ENCODE measurements at regions not wholly inside any gene's neighbourhood (a gene's known extent, or its start where the extent isn't known, plus 50 kb on each side); places are given as distances from the start of the nearest gene placed in this dataset.

GRCh38 chr1:53390736-53391135 lies 62.9 kb upstream of the LRP8 start:
- H3K27ac ChIP-seq (ENCODE audit: low read length), result no peak overlapping the region
- DNase-seq, result no peak

DNA sequence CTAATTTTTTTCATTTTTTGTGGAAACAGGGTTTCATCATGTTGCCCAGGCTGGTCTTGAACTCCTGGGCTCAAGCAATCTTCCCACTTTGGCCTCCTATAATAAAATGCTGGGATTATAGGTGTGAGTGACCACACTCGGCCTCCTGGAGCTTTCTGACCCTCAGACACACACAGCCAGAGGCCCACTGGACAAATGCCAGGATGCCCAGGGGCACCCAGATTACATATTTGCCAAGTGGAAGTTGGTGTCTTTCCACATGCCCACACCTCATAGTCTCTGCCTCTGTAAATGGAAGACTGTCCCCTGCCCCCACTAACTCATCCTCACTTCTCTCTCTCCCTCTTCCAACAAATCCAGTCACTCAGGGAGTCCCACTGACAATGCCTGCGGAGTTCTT lies 63.4 kb upstream of the LRP8 start:
- DNase-seq (no peak), ATAC-seq (no peak)
- intact Hi-C loops (cut with DNase I), result no loop called here
- no peak overlapping the region for H3K27ac ChIP-seq (ENCODE audit: low read length)
- H3K4me3 ChIP-seq (ENCODE audit: low read length), result no peak overlapping the region
- no peaks in the 10 kb centered on the region for H3K9me3 ChIP-seq (ENCODE audit: control insufficient read depth, low read length)
- H3K4me1 ChIP-seq (ENCODE audit: control insufficient read depth, insufficient read depth, low read length), result no peaks in the 10 kb centered on the region
- WGBS, result 76% methylated on average over 2 of the region's 2 CpGs
- no peaks in the 10 kb centered on the region for H3K27me3 ChIP-seq (ENCODE audit: control insufficient read depth, insufficient read depth)

More at GRCh38 chr1:53390736-53391135, 62.9 kb upstream of the LRP8 start:
- Histone ChIP-seq H3K27me3 (ENCODE audit: control insufficient read depth, insufficient read depth) (no peaks in the 10 kb centered on the region), H3K4me1 (ENCODE audit: control insufficient read depth, insufficient read depth, low read length) (no peaks in the 10 kb centered on the region), H3K9me3 (ENCODE audit: control insufficient read depth, low read length) (no peaks in the 10 kb centered on the region), H3K4me3 (ENCODE audit: low read length) (no peak overlapping the region)
- ATAC-seq, result no peak
- intact Hi-C loops (cut with DNase I), result no loop called here
- WGBS, result 80% methylated on average over 8 of the region's 8 CpGs

GRCh38 chr1:53391982-53392381 lies 64.1 kb upstream of the LRP8 start:
- DNase-seq, result no peak
- intact Hi-C loops (cut with DNase I), result loop anchor here in 2 of 4 donors (2.0 kb wide), 1 partner anchor 113 kb away; no protein-coding TSS in a partner anchor

DNA sequence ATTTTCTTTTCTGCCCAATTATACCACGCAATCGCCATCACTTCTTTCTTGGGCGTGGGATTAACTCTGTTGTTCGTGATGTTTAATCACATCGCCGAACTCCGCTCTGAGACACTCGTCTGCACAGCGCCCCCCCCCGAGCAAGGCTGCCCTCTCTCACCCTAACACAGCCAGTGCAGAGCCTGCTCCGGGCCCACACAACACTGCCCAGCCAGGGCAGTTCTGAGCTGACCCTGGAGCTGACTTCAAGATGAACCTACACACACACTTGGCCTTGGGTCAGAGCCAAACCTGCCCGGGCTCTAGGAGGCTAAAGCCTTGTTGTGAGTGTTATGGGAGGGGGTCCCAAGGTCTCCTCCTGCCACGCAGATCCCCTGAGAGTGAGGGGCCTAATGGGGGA lies 64.6 kb upstream of the LRP8 start:
- intact Hi-C loops (cut with DNase I), result loop anchor here in 2 of 4 donors (2.0 kb wide), 1 partner anchor 114 kb away; no protein-coding TSS in a partner anchor
- Histone ChIP-seq H3K4me1 (ENCODE audit: control insufficient read depth, insufficient read depth, low read length) (no peaks in the 10 kb centered on the region), H3K9me3 (ENCODE audit: control insufficient read depth, low read length) (no peaks in the 10 kb centered on the region), H3K4me3 (ENCODE audit: low read length) (no peak overlapping the region), H3K27ac (ENCODE audit: low read length) (no peak overlapping the region), H3K27me3 (ENCODE audit: control insufficient read depth, insufficient read depth) (no peaks in the 10 kb centered on the region)
- DNase-seq (no peak), ATAC-seq (no peak)
- 72% methylated on average over 13 of the region's 13 CpGs for WGBS

More at GRCh38 chr1:53391982-53392381, 64.1 kb upstream of the LRP8 start:
- Histone ChIP-seq H3K27me3 (ENCODE audit: control insufficient read depth, insufficient read depth) (no peaks in the 10 kb centered on the region), H3K9me3 (ENCODE audit: control insufficient read depth, low read length) (no peaks in the 10 kb centered on the region), H3K4me3 (ENCODE audit: low read length) (no peak overlapping the region), H3K27ac (ENCODE audit: low read length) (no peak overlapping the region), H3K4me1 (ENCODE audit: control insufficient read depth, insufficient read depth, low read length) (no peaks in the 10 kb centered on the region)
- no peak for ATAC-seq

DNA sequence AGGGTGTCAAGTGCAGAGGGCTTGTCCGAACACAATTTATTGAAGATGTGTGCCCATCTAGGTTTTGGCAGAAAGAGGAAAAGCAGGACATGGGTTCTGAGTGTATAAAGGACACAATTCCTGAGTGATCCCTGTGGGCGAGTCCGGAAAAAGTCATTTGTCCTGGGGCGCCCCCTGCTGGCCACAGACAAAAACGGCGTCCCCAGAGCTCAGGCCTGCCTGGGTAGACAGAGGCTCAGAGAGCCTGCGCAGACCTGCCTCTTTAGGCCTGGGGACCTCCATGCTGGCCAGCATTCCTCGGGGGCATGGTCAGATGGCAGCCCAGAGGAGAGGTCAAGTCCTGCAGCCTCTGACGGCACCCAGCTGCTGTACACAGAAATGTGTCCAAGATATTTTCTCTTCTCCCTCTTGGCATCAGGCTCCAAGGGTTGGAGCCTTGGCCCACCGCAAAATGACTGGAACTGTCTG lies 65.5 kb upstream of the LRP8 start:
- no peak overlapping the region for H3K27ac ChIP-seq (ENCODE audit: low read length)
- H3K4me1 ChIP-seq (ENCODE audit: control insufficient read depth, insufficient read depth, low read length), result no peaks in the 10 kb centered on the region
- 12% methylated on average over 10 of the region's 10 CpGs for WGBS
- no peak overlapping the region for H3K4me3 ChIP-seq (ENCODE audit: low read length)
- H3K9me3 ChIP-seq (ENCODE audit: control insufficient read depth, low read length), result no peaks in the 10 kb centered on the region
- ATAC-seq (peak; percentile 82 to 89), DNase-seq (peak; percentile 78 to 90 (median 89))
- intact Hi-C loops (cut with DNase I), result loop anchor here (1.0 to 2.0 kb wide), 2 partner anchors 115 kb away; no protein-coding TSS in a partner anchor
- no peaks in the 10 kb centered on the region for H3K27me3 ChIP-seq (ENCODE audit: control insufficient read depth, insufficient read depth)

DNA sequence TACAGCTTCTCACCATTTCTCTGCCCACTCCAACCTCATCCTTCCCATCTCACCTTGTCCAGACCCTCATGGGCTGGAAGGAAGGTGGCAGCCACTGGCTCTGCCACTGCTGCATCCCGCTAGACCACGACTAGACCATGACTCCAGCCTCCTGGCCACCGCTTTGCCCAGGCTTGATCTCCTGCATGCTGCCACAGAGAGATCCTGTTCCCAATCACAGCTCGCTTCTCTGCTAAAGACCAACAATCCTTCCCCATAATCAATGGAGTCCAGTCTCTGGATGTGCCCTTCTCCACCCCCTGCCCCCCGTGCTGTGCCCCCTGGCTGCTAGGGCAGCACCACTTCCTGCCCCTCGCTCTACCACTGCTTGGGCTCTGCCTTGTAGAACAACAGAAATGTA lies 64.9 kb upstream of the DMRTB1 start:
- Histone ChIP-seq H3K27me3 (ENCODE audit: control insufficient read depth, insufficient read depth) (no peaks in the 10 kb centered on the region), H3K4me1 (ENCODE audit: control insufficient read depth, insufficient read depth, low read length) (no peaks in the 10 kb centered on the region), H3K27ac (ENCODE audit: low read length) (no peak overlapping the region), H3K9me3 (ENCODE audit: control insufficient read depth, low read length) (no peaks in the 10 kb centered on the region), H3K4me3 (ENCODE audit: low read length) (no peak overlapping the region)
- ATAC-seq, result no peak
- intact Hi-C loops (cut with DNase I), result no loop called here
- 80% methylated on average over 6 of the region's 6 CpGs for WGBS
- DNase-seq, result no peak

DNA sequence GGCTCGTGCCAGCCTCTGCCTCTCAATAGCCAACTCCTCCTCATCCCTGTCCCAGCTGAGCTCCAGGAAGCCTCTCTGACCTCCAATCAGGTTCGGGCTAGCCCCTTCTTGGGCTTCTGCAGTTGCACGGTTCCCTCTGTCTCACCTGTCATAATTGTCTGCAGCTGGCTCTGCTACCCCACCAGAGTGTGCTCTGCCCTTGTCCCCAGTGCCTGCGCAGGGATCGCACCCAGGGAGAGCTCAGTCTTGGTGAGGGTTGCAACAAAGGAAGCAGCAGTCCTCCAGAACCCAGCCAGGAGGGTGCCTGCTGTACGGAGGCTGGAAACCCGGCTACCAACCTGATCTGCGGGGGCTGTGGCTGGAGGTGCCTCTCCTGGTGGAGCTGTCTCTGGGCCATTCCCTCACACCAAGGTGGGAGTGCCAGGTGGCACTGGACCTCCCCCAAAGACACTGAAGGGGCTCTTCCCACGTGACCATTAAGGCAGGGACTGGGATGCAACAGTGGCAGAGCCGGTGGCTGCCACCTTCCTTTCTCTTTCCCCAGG lies 63.5 kb upstream of the DMRTB1 start:
- Histone ChIP-seq H3K27ac (ENCODE audit: low read length) (no peak overlapping the region), H3K4me3 (ENCODE audit: low read length) (no peak overlapping the region), H3K4me1 (ENCODE audit: control insufficient read depth, insufficient read depth, low read length) (no peaks in the 10 kb centered on the region), H3K27me3 (ENCODE audit: control insufficient read depth, insufficient read depth) (no peaks in the 10 kb centered on the region), H3K9me3 (ENCODE audit: control insufficient read depth, low read length) (no peaks in the 10 kb centered on the region)
- ATAC-seq, result no peak
- no peak for DNase-seq
- WGBS, result 60% methylated on average over 10 of the region's 10 CpGs
- intact Hi-C loops (cut with DNase I), result no loop called here

- WGBS, result 60% methylated on average over 8 of the region's 8 CpGs
- no peak for DNase-seq
- intact Hi-C loops (cut with DNase I), result no loop called here
- H3K27me3 ChIP-seq (ENCODE audit: control insufficient read depth, insufficient read depth), result no peaks in the 10 kb centered on the region
- no peak overlapping the region for H3K27ac ChIP-seq (ENCODE audit: low read length)
- H3K9me3 ChIP-seq (ENCODE audit: control insufficient read depth, low read length), result no peaks in the 10 kb centered on the region
- no peak for ATAC-seq
- H3K4me3 ChIP-seq (ENCODE audit: low read length), result no peak overlapping the region
- no peaks in the 10 kb centered on the region for H3K4me1 ChIP-seq (ENCODE audit: control insufficient read depth, insufficient read depth, low read length)
Measured at GRCh38 chr1:53396573-53397268, 62.5 kb upstream of the DMRTB1 start.

DNA sequence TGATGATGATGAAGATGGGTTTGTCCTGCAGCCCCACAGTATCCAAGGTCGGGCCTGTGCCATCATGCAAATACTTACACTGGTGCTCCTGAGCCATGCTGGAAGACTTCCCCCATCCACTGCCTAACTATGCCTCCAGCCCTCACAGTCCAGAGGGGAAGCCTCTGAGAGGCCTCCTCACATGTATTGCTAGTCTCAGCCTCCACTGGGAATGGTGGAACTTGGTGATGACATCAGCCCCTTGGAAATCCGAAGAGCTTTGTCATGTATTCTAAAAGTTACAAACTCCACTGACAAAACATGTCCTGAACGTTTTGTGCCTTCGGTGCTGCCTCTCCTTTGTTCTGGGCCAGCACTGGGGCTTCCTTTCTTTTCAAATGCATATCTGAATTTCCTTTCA lies 61.1 kb upstream of the DMRTB1 start:
- H3K4me1 ChIP-seq (ENCODE audit: control insufficient read depth, insufficient read depth, low read length), result no peaks in the 10 kb centered on the region
- WGBS, result 39% methylated on average over 4 of the region's 4 CpGs
- H3K27me3 ChIP-seq (ENCODE audit: control insufficient read depth, insufficient read depth), result no peaks in the 10 kb centered on the region
- DNase-seq (no peak), ATAC-seq (no peak)
- no peak overlapping the region for H3K27ac ChIP-seq (ENCODE audit: low read length)
- H3K9me3 ChIP-seq (ENCODE audit: control insufficient read depth, low read length), result no peaks in the 10 kb centered on the region
- H3K4me3 ChIP-seq (ENCODE audit: low read length), result no peak overlapping the region
- intact Hi-C loops (cut with DNase I), result no loop called here

- DNase-seq, result no peak
- H3K4me1 ChIP-seq (ENCODE audit: control insufficient read depth, insufficient read depth, low read length), result no peaks in the 10 kb centered on the region
- intact Hi-C loops (cut with DNase I), result no loop called here
- H3K27me3 ChIP-seq (ENCODE audit: control insufficient read depth, insufficient read depth), result no peaks in the 10 kb centered on the region
- no peak overlapping the region for H3K27ac ChIP-seq (ENCODE audit: low read length)
- H3K4me3 ChIP-seq (ENCODE audit: low read length), result no peak overlapping the region
- H3K9me3 ChIP-seq (ENCODE audit: control insufficient read depth, low read length), result no peaks in the 10 kb centered on the region
- WGBS, result 84% methylated on average over 20 of the region's 20 CpGs
- ATAC-seq, result no peak
Measured at GRCh38 chr1:53398576-53399365, 60.4 kb upstream of the DMRTB1 start.

Data from right cardiac atrium (tissue), 5 donors.